ENCODE measurements at regions not wholly inside any gene's neighbourhood (a gene's known extent, or its start where the extent isn't known, plus 50 kb on each side); places are given as distances from the start of the nearest gene placed in this dataset.

DNA sequence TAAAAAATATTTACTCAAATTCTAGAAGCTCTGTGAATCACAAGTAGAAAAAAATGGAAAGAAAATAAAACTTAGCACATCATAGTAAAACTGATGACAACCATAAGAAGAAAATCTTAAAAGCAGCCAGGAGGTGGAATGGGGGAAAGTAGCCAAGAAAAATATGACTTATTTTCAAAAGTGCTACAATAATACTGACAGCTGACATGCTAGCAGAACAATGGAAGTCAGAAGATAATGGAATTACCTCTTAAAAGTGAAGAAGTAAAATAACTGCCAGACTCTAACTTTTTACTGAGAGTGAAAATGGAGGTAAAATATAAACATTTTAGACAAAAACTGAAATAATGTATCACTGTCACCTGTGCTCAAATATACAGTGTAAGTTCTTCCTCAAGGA is 532.2 kb upstream of the SGCD start:
- TF ChIP-seq POLR2AphosphoS5 (IDR thresholded peaks at IDR 0.05; ENCODE audit: low read depth, low read length), result no peak
- no peak for TF ChIP-seq SIN3A (IDR thresholded peaks at IDR 0.05; ENCODE audit: borderline replicate concordance, insufficient read depth, low read length)
